HepG2 (cell line): ENCODE measurements at regions not wholly inside any gene's neighbourhood (a gene's known extent, or its start where the extent isn't known, plus 50 kb on each side); places are given as distances from the start of the nearest gene placed in this dataset.

Experiments
- ATAC-seq: fragments of 200-7000 bp; cut with Tn5 transposase; 3 replicates; pipeline ENCODE4 v1.9.1; 2020; ENCODE audit warnings: mild to moderate bottlenecking, moderate library complexity
- BruUV-seq: library from RNA; stranded (reverse); fragments of 400-500 nt; replicated peaks from 2 replicates; lab custom pipeline; 2021; lab: Mats Ljungman, UMichigan
- CTCF ChIA-PET: fragments of 300-600 bp; formaldehyde crosslinking; extraction: SDS; loops from one replicate; lab custom pipeline; 2021; ENCODE audit warnings: low total read pairs, inconsistent platforms, low intra/inter-chr PET ratio; lab: Yijun Ruan, JAX
- POLR2A ChIA-PET: fragments of 350-600 bp; sonication (Branson Sonifier 250); formaldehyde crosslinking; loops from one replicate; lab custom pipeline; 2020; ENCODE audit warnings: antibody characterized with exemption, inconsistent platforms; lab: Yijun Ruan, JAX
- DNase-seq: peaks from one replicate; pipeline ENCODE4 v3.0.0-alpha.2; 2015; ENCODE audit warnings: low spot score
- FAIRE-seq: peaks from 3 replicates; lab custom pipeline; 2011; peaks lifted over from hg19 to GRCh38; lab: Jason Lieb, UNC
- H2AFZ ChIP-seq: one replicate; pipeline ENCODE4 v1.6.1; 2011; ENCODE audit warnings: low read length, inconsistent platforms
- H3K27ac ChIP-seq: fragments of 300-600 bp; 3 replicates; pipeline ENCODE4 v1.8.0; 2011; ENCODE audit warnings: mixed run types, mild to moderate bottlenecking, mixed read lengths, low read length, inconsistent platforms; ENCODE audit not compliant: insufficient read depth; ENCODE audit errors: extremely low read length
- H3K27me3 ChIP-seq, 2 experiments: fragments of 200-600 bp in 1 of 2; 2 replicates in 1 of 2; 3 replicates in 1 of 2; pipeline versions ENCODE4 v1.6.0 to v1.8.0; 2011; ENCODE audit warnings: low read length in 2 of 2, mild to moderate bottlenecking in 2 of 2, moderate library complexity in 2 of 2, inconsistent platforms in 1 of 2; ENCODE audit not compliant: insufficient read depth in 2 of 2, control insufficient read depth in 1 of 2
- H3K36me3 ChIP-seq, 2 experiments: fragments of 200-600 bp in 1 of 2; replicated peaks in 1 of 2; 2 replicates in 1 of 2; 3 replicates in 1 of 2; pipeline versions ENCODE4 v1.5.1 to v1.8.0; 2011; ENCODE audit warnings: low read length in 2 of 2, inconsistent platforms in 1 of 2; ENCODE audit not compliant: insufficient read depth in 2 of 2, control insufficient read depth in 1 of 2
- H3K4me1 ChIP-seq: 2 replicates; pipeline ENCODE4 v1.5.1; 2012; ENCODE audit warnings: low read length, inconsistent platforms; ENCODE audit not compliant: insufficient read depth
- H3K4me2 ChIP-seq: 2 replicates; pipeline ENCODE4 v1.6.0; 2011; ENCODE audit warnings: low read depth, low read length, inconsistent platforms
- H3K4me3 ChIP-seq, 3 experiments: fragments of 200-600 bp in 1 of 3; sonication (generic), shearing (Covaris generic) in 1 of 3; replicated peaks in 1 of 3; 2 replicates each; pipeline ENCODE4 v1.5.1; 2011 to 2016; ENCODE audit warnings: low read length in 3 of 3, inconsistent platforms in 2 of 3, low read depth in 2 of 3, mild to moderate bottlenecking in 2 of 3, control low read depth in 1 of 3, mixed read lengths in 1 of 3; ENCODE audit not compliant: insufficient read depth in 1 of 3
- H3K79me2 ChIP-seq: one replicate; pipeline ENCODE4 v1.6.1; 2011; ENCODE audit warnings: low read length, inconsistent platforms; ENCODE audit not compliant: insufficient read depth
- H3K9ac ChIP-seq: 2 replicates; pipeline ENCODE4 v1.6.0; 2011; ENCODE audit warnings: mild to moderate bottlenecking, low read depth, low read length, inconsistent platforms; ENCODE audit not compliant: insufficient read depth
- H3K9me3 ChIP-seq: 2 replicates; pipeline ENCODE4 v1.5.1; 2012; ENCODE audit warnings: mild to moderate bottlenecking, low read length
- H4K20me1 ChIP-seq: 2 replicates; pipeline ENCODE4 v1.6.0; 2011; ENCODE audit warnings: inconsistent platforms, mild to moderate bottlenecking, low read length, moderate library complexity; ENCODE audit not compliant: insufficient read depth
- HIVEP1 ChIP-seq: sonication (generic); formaldehyde crosslinking; IDR thresholded peaks from 2 replicates; pipeline ENCODE4 v1.4.0; 2020; ENCODE audit warnings: mild to moderate bottlenecking, missing genetic modification reagents
- MED1 ChIP-seq: sonication (generic); formaldehyde crosslinking; IDR thresholded peaks from 2 replicates; pipeline ENCODE4 v1.4.0; 2020; ENCODE audit warnings: missing genetic modification reagents
- MEF2D ChIP-seq: sonication (generic); formaldehyde crosslinking; IDR thresholded peaks from 2 replicates; pipeline ENCODE4 v1.5.1; 2020; ENCODE audit warnings: mild to moderate bottlenecking, missing genetic modification reagents
- NR2C2 ChIP-seq: sonication (generic); formaldehyde crosslinking; IDR thresholded peaks from 2 replicates; pipeline ENCODE4 v1.4.0; 2020; ENCODE audit warnings: missing genetic modification reagents, mild to moderate bottlenecking, moderate library complexity, borderline replicate concordance
- PREB ChIP-seq: sonication (generic); formaldehyde crosslinking; IDR thresholded peaks from 2 replicates; pipeline ENCODE4 v1.4.0; 2020; ENCODE audit warnings: missing genetic modification reagents
- SAP130 ChIP-seq: IDR thresholded peaks from 2 replicates; pipeline ENCODE4 v1.6.1; 2016; ENCODE audit warnings: low read depth
- SIN3A ChIP-seq: IDR thresholded peaks from 2 replicates; pipeline ENCODE4 v1.6.1; 2011; ENCODE audit warnings: low read depth, mild to moderate bottlenecking, control low read depth, low read length, borderline replicate concordance
- TEAD2 ChIP-seq: sonication (generic); formaldehyde crosslinking; IDR thresholded peaks from 2 replicates; pipeline ENCODE4 v1.9.0; 2021; ENCODE audit warnings: missing genetic modification reagents
- TRIM22 ChIP-seq: fragments of 450-650 bp; IDR thresholded peaks from 2 replicates; pipeline ENCODE4 v1.6.1; 2017
- YEATS4 ChIP-seq: sonication (generic); formaldehyde crosslinking; IDR thresholded peaks from 2 replicates; pipeline ENCODE4 v1.4.0; 2020; ENCODE audit warnings: missing genetic modification reagents, borderline replicate concordance
- ZBTB49 ChIP-seq: sonication (generic); formaldehyde crosslinking; IDR thresholded peaks from 2 replicates; pipeline ENCODE4 v1.4.0; 2020; ENCODE audit warnings: missing genetic modification reagents, borderline replicate concordance
- ZFP91 ChIP-seq: sonication (generic); formaldehyde crosslinking; IDR thresholded peaks from 2 replicates; pipeline ENCODE4 v1.9.0; 2022; ENCODE audit warnings: missing genetic modification reagents, mild to moderate bottlenecking, borderline replicate concordance
- ZNF335 ChIP-seq: sonication (generic); formaldehyde crosslinking; IDR thresholded peaks from 2 replicates; pipeline ENCODE4 v1.4.0; 2020; ENCODE audit warnings: missing genetic modification reagents
- ZNF724P ChIP-seq: sonication (generic); formaldehyde crosslinking; IDR thresholded peaks from 2 replicates; pipeline ENCODE4 v1.8.0; 2022; ENCODE audit warnings: missing genetic modification reagents, borderline replicate concordance
- WGBS: methylation state at CpG from one replicate; pipeline ENCODE4 v1.1.6; 2017; ENCODE audit warnings: low lambda C conversion rate; 5-methylcytosine and 5-hydroxymethylcytosine counted together
- in situ Hi-C: cut with HindIII; loops from 2 replicates; pipeline ENCODE4 v1.10.0; 2017; ENCODE audit warnings: low pct_unique_long_range_greater_than_20kb; ENCODE audit not compliant: extremely low pct_ligation_motif_present
- intact Hi-C: fragments of 100-400 bp; cut with micrococcal nuclease; formaldehyde crosslinking; loops from one replicate; pipeline ENCODE4 v1.10.0; 2022; ENCODE audit not compliant: unreplicated experiment

- CTCF ChIA-PET: no interaction called here
These were observed 138.6 kb upstream of the SGCG start for GRCh38 chr13:23042181-23042580.

GRCh38 chr13:23044906-23045305 is 135.9 kb upstream of the SGCG start:
- CTCF ChIA-PET: no interaction called here
- no peak for FAIRE-seq
- H3K9ac ChIP-seq: no peak overlapping the region
- H3K4me2 ChIP-seq: no peak overlapping the region
- no peaks in the 10 kb centered on the region for H3K4me1 ChIP-seq
- no peak overlapping the region for H3K27ac ChIP-seq
- intact Hi-C loops: no loop called here
- DNase-seq: no peak
- H3K79me2 ChIP-seq: no peaks in the 10 kb centered on the region
- POLR2A ChIA-PET: no interaction called here
- BruUV-seq: no TSS peak
- no peaks in the 10 kb centered on the region for H3K27me3 ChIP-seq
- in situ Hi-C loops: no loop called here
- TF ChIP-seq TRIM22 (no peak), ZBTB49 (CRISPR knock-in tag) (no peak), TEAD2 (no peak), SIN3A (no peak), SAP130 (no peak), ZFP91 (CRISPR knock-in tag) (no peak)
- no peaks in the 10 kb centered on the region for H4K20me1 ChIP-seq
- WGBS: 9% methylated on average over 1 of the region's 1 CpG
- no peaks in the 10 kb centered on the region for H3K9me3 ChIP-seq
- H2AFZ ChIP-seq: no peak overlapping the region
- H3K4me3 ChIP-seq: no peak overlapping the region
- no peak for ATAC-seq
- H3K36me3 ChIP-seq: no peaks in the 10 kb centered on the region

More at GRCh38 chr13:23042181-23042580, 138.6 kb upstream of the SGCG start:
- Histone ChIP-seq H3K27ac (no peak overlapping the region), H3K9me3 (no peaks in the 10 kb centered on the region), H3K36me3 (no peaks in the 10 kb centered on the region), H2AFZ (no peak overlapping the region), H3K9ac (no peak overlapping the region), H3K4me2 (no peak overlapping the region), H3K79me2 (no peaks in the 10 kb centered on the region), H4K20me1 (no peaks in the 10 kb centered on the region), H3K27me3 (no peaks in the 10 kb centered on the region), H3K4me3 (no peak overlapping the region), H3K4me1 (no peaks in the 10 kb centered on the region)
- DNase-seq: no peak
- no peak for FAIRE-seq
- in situ Hi-C loops (no loop called here), intact Hi-C loops (no loop called here)
- POLR2A ChIA-PET: no interaction called here
- no peak for TF ChIP-seq MED1
- no peak for TF ChIP-seq ZNF724P (CRISPR knock-in tag)
- no peak for TF ChIP-seq HIVEP1 (CRISPR knock-in tag)
- no peak for TF ChIP-seq ZNF335
- TF ChIP-seq PREB: no peak
- no peak for TF ChIP-seq NR2C2 (CRISPR knock-in tag)
- no peak for TF ChIP-seq MEF2D
- no peak for TF ChIP-seq YEATS4
- BruUV-seq: no TSS peak
- WGBS: 25% methylated on average over 2 of the region's 2 CpGs
- ATAC-seq: no peak
